OCI-LY1 (cell line): ENCODE measurements at regions not wholly inside any gene's neighbourhood (a gene's known extent, or its start where the extent isn't known, plus 50 kb on each side); places are given as distances from the start of the nearest gene placed in this dataset.

Experiments
- H2AFZ ChIP-seq: fragments of 200-600 bp; sonication (generic), shearing (Covaris generic); 2 replicates; pipeline ENCODE4 v1.6.0; 2014; ENCODE audit warnings: antibody characterized with exemption, mild to moderate bottlenecking, low read length
- H3F3A ChIP-seq: fragments of 200-600 bp; sonication (generic), shearing (Covaris generic); 2 replicates; pipeline ENCODE4 v1.6.0; 2014; ENCODE audit warnings: mild to moderate bottlenecking, antibody characterized with exemption, low read length, moderate library complexity; ENCODE audit not compliant: insufficient read depth
- H3K27ac ChIP-seq: fragments of 200-600 bp; sonication (generic); 2 replicates; pipeline ENCODE4 v1.5.1; 2014; ENCODE audit warnings: low read length, mixed run types, mild to moderate bottlenecking, low read depth; ENCODE audit not compliant: poor library complexity, severe bottlenecking
- H3K27me3 ChIP-seq: fragments of 200-600 bp; sonication (generic); 2 replicates; pipeline ENCODE4 v1.6.0; 2014; ENCODE audit warnings: antibody characterized with exemption, mild to moderate bottlenecking, low read length, moderate library complexity; ENCODE audit not compliant: insufficient read depth
- H3K36me3 ChIP-seq: fragments of 200-600 bp; sonication (generic); 2 replicates; pipeline ENCODE4 v1.6.1; 2014; ENCODE audit warnings: mild to moderate bottlenecking, antibody characterized with exemption, low read length, moderate library complexity, mixed read lengths; ENCODE audit not compliant: insufficient read depth
- H3K4me1 ChIP-seq: fragments of 200-600 bp; sonication (generic); 2 replicates; pipeline ENCODE4 v1.5.1; 2014; ENCODE audit warnings: mild to moderate bottlenecking, low read length, moderate library complexity; ENCODE audit not compliant: insufficient read depth, severe bottlenecking
- H3K4me2 ChIP-seq: fragments of 200-600 bp; sonication (generic), shearing (Covaris generic); 2 replicates; pipeline ENCODE4 v1.6.1; 2014; ENCODE audit warnings: low read length
- H3K4me3 ChIP-seq: fragments of 200-600 bp; sonication (generic); 2 replicates; pipeline ENCODE4 v1.5.1; 2014; ENCODE audit warnings: low read length, low read depth, mild to moderate bottlenecking, mixed read lengths; ENCODE audit not compliant: poor library complexity, severe bottlenecking
- H3K79me2 ChIP-seq: fragments of 200-600 bp; shearing (Covaris generic); 2 replicates; pipeline ENCODE4 v1.6.1; 2016; ENCODE audit warnings: mixed run types, low read length, mixed read lengths; ENCODE audit not compliant: insufficient read depth
- H3K9ac ChIP-seq: fragments of 200-600 bp; sonication (generic), shearing (Covaris generic); 2 replicates; pipeline ENCODE4 v1.6.1; 2014; ENCODE audit warnings: mild to moderate bottlenecking, low read length, mixed read lengths
- H3K9me2 ChIP-seq: fragments of 200-600 bp; sonication (generic), shearing (Covaris generic); 2 replicates; pipeline ENCODE4 v1.6.1; 2014; ENCODE audit warnings: low read depth, mild to moderate bottlenecking, low read length, mixed read lengths
- H3K9me3 ChIP-seq: fragments of 200-600 bp; shearing (Covaris generic); 2 replicates; pipeline ENCODE4 v1.6.1; 2014; ENCODE audit warnings: low read length, mixed read lengths
- H4K20me1 ChIP-seq: fragments of 200-600 bp; sonication (generic), shearing (Covaris generic); 2 replicates; pipeline ENCODE4 v1.6.0; 2016; ENCODE audit warnings: mild to moderate bottlenecking, low read length; ENCODE audit not compliant: insufficient read depth
- CTCF ChIP-seq: fragments of 200-600 bp; sonication (generic), shearing (Covaris generic); IDR thresholded peaks from 2 replicates; pipeline ENCODE4 v1.5.1; 2017; ENCODE audit warnings: mild to moderate bottlenecking, antibody characterized with exemption, low read length, moderate library complexity, mixed read lengths
- EZH2 ChIP-seq: fragments of 200-600 bp; sonication (generic), shearing (Covaris generic); IDR thresholded peaks from 2 replicates; pipeline ENCODE4 v1.8.0; 2017; ENCODE audit warnings: borderline replicate concordance, mixed run types, mild to moderate bottlenecking, antibody characterized with exemption, low read length, moderate library complexity, mixed read lengths

DNA sequence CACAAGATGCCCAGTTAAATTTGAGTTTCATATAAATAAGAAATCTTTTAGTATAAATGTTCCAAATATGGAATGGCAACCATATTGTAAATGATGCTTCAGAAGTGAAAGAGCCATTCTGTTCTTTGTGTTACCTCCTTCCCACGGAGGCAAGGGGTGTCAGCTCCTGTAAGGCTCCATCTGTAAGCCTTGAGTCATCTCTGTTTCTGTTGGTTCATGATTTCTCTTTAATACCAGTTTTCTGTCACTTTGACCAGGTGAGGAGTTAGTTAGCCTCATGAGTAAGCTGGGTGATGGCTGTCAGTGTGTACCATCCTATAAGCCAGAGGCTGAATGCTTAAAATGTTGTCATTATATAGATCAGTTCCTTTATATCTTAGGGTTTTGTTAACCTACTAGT lies 61.9 kb downstream of the TMEM30B start:
- H3K4me1 ChIP-seq = no peaks in the 10 kb centered on the region
- H3K4me3 ChIP-seq = no peak overlapping the region
- no peaks in the 10 kb centered on the region for H3K27me3 ChIP-seq
- H3K79me2 ChIP-seq = no peaks in the 10 kb centered on the region
- TF ChIP-seq CTCF (no peak), EZH2 (no peak)
- no peaks in the 10 kb centered on the region for H4K20me1 ChIP-seq
- H3K27ac ChIP-seq = no peak overlapping the region
- no peaks in the 10 kb centered on the region for H3K9me3 ChIP-seq
- H3K9me2 ChIP-seq = no peaks in the 10 kb centered on the region
- H3K36me3 ChIP-seq = no peaks in the 10 kb centered on the region
- H3K9ac ChIP-seq = no peak overlapping the region
- H2AFZ ChIP-seq = no peak overlapping the region
- no peaks in the 10 kb centered on the region for H3F3A ChIP-seq
- no peak overlapping the region for H3K4me2 ChIP-seq

GRCh38 chr14:61218767-61219166 lies 62.4 kb downstream of the TMEM30B start:
- H3K4me2 ChIP-seq = no peak overlapping the region
- no peak overlapping the region for H3K4me3 ChIP-seq
- H3K9me2 ChIP-seq = no peaks in the 10 kb centered on the region
- no peaks in the 10 kb centered on the region for H3K27me3 ChIP-seq
- H2AFZ ChIP-seq = no peak overlapping the region
- H3K4me1 ChIP-seq = no peaks in the 10 kb centered on the region
- no peaks in the 10 kb centered on the region for H3K9me3 ChIP-seq
- no peaks in the 10 kb centered on the region for H3K36me3 ChIP-seq
- H3F3A ChIP-seq = no peaks in the 10 kb centered on the region
- no peak overlapping the region for H3K27ac ChIP-seq
- no peaks in the 10 kb centered on the region for H4K20me1 ChIP-seq
- no peaks in the 10 kb centered on the region for H3K79me2 ChIP-seq
- TF ChIP-seq CTCF = no peak
- no peak for TF ChIP-seq EZH2
- H3K9ac ChIP-seq = no peak overlapping the region

DNA sequence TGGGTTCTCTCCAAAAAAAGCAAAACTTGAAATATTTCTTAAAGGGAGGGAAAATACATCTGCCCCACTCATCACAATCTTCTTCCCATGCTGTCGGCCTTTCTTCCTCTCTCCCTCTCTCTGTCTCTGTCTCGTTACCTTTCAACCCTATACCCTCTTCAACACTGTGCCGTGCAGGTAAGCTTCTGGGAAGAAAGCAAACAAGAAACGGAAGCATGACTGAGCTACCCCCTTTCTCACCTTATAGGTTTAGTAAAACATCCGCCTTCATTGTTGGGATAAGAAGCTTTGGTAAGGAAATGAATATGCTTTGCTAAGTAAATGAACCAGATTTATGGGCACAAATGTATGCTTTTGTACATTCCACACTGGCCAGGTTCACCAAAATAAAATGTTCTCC lies 63.0 kb downstream of the TMEM30B start:
- Histone ChIP-seq H3K9ac (no peak overlapping the region), H3K36me3 (no peaks in the 10 kb centered on the region), H3K4me3 (no peak overlapping the region), H3K9me3 (no peaks in the 10 kb centered on the region), H3K4me1 (no peaks in the 10 kb centered on the region), H3F3A (no peaks in the 10 kb centered on the region), H2AFZ (no peak overlapping the region), H3K4me2 (no peak overlapping the region), H3K27ac (no peak overlapping the region), H3K9me2 (no peaks in the 10 kb centered on the region), H4K20me1 (no peaks in the 10 kb centered on the region), H3K27me3 (no peaks in the 10 kb centered on the region), H3K79me2 (no peaks in the 10 kb centered on the region)
- TF ChIP-seq EZH2 (no peak), CTCF (no peak)
